Gastroesophageal sphincter (tissue), 3 donors: ENCODE measurements at regions not wholly inside any gene's neighbourhood (a gene's known extent, or its start where the extent isn't known, plus 50 kb on each side); places are given as distances from the start of the nearest gene placed in this dataset.
"Not testable (repeated sequence)": the region's sequence is repeated elsewhere in the genome, so short reads cannot be mapped to it uniquely, and the experiment has no call there.

Source experiments
- CTCF ChIP-seq, 4 experiments: fragments of 200-600 bp in 2 of 4; fragments of 450-650 bp in 2 of 4; sonication (generic) in 1 of 4; IDR thresholded peaks; one replicate each; pipeline ENCODE4 v1.5.1; 2017 to 2019; ENCODE audit warnings: antibody characterized with exemption in 4 of 4, mild to moderate bottlenecking in 2 of 4, moderate library complexity in 2 of 4
- EP300 ChIP-seq: sonication (generic); formaldehyde crosslinking; IDR thresholded peaks from one replicate; pipeline ENCODE4 v1.6.1; 2017; ENCODE audit warnings: antibody characterized with exemption, mild to moderate bottlenecking
- POLR2A ChIP-seq, 2 donors: fragments of 450-650 bp; IDR thresholded peaks; one replicate each; pipeline ENCODE4 v1.6.1; 2017; ENCODE audit warnings: antibody characterized with exemption in 2 of 2, mild to moderate bottlenecking in 2 of 2, moderate library complexity in 1 of 2
- POLR2AphosphoS5 ChIP-seq: sonication (generic); formaldehyde crosslinking; IDR thresholded peaks from one replicate; pipeline ENCODE4 v1.6.1; 2017; ENCODE audit warnings: antibody characterized with exemption

GRCh38 chr6:23665911-23666310 lies 460.1 kb upstream of the NRSN1 start:
- not testable (repeated sequence) for TF ChIP-seq CTCF (IDR thresholded peaks at IDR 0.05); EP300; POLR2A (IDR thresholded peaks at IDR 0.05); POLR2AphosphoS5
